ENCODE measurements at regions not wholly inside any gene's neighbourhood (a gene's known extent, or its start where the extent isn't known, plus 50 kb on each side); places are given as distances from the start of the nearest gene placed in this dataset.
"Not testable (repeated sequence)": the region's sequence is repeated elsewhere in the genome, so short reads cannot be mapped to it uniquely, and the experiment has no call there.

- DNase-seq, result no peak
Measured at GRCh38 chr9:107571148-107571547, 81.6 kb upstream of the KLF4 start.

- no peak for DNase-seq
Measured at GRCh38 chr9:107569174-107569573, 79.6 kb upstream of the KLF4 start.

- DNase-seq, result not testable (repeated sequence)
Measured at GRCh38 chr9:107568406-107568805, 78.8 kb upstream of the KLF4 start.

- DNase-seq, result no peak
Measured at GRCh38 chr9:107567462-107567861, 77.9 kb upstream of the KLF4 start.

GRCh38 chr9:107566611-107567061 lies 77.1 kb upstream of the KLF4 start:
- no peak for DNase-seq

GRCh38 chr9:107562798-107563197 lies 73.2 kb upstream of the KLF4 start:
- no peak for DNase-seq

- DNase-seq, result no peak
Measured at GRCh38 chr9:107559494-107560086, 70.0 kb upstream of the KLF4 start.

GRCh38 chr9:107557236-107557990 lies 67.8 kb upstream of the KLF4 start:
- DNase-seq, result no peak

- DNase-seq, result no peak
Measured at GRCh38 chr9:107554636-107555035, 65.1 kb upstream of the KLF4 start.

- peak in 1 of 2 donors; percentile 36 for DNase-seq
Measured at GRCh38 chr9:107548298-107549142, 59.0 kb upstream of the KLF4 start.

- no peak for DNase-seq
Measured at GRCh38 chr9:107547772-107548297, 58.3 kb upstream of the KLF4 start.

GRCh38 chr9:107547303-107547702 lies 57.7 kb upstream of the KLF4 start:
- no peak for DNase-seq

GRCh38 chr9:107546859-107547258 lies 57.3 kb upstream of the KLF4 start:
- no peak for DNase-seq

GRCh38 chr9:107545036-107545435 lies 55.5 kb upstream of the KLF4 start:
- no peak for DNase-seq

- no peak for DNase-seq
Measured at GRCh38 chr9:107542411-107543157, 53.0 kb upstream of the KLF4 start.

GRCh38 chr9:107541523-107541922 lies 52.0 kb upstream of the KLF4 start:
- DNase-seq, result no peak

GRCh38 chr9:107540164-107540561 lies 50.6 kb upstream of the KLF4 start:
- DNase-seq, result no peak

GRCh38 chr9:107539427-107540163 lies 50.0 kb upstream of the KLF4 start:
- DNase-seq, result no peak

Data from CD4-positive, alpha-beta T cell treated with Interleukin-1 beta for 1 hour (primary cell).